Stimulated activated CD4-positive, alpha-beta T cell treated with anti-CD3 and anti-CD28 coated beads, Interleukin-4, amount 100 ng/mL, for 48 hours (primary cell): ENCODE measurements at regions not wholly inside any gene's neighbourhood (a gene's known extent, or its start where the extent isn't known, plus 50 kb on each side); places are given as distances from the start of the nearest gene placed in this dataset.

Source experiments
- DNase-seq, 2 donors: peaks; one replicate each; pipeline ENCODE4 v3.0.0-alpha.2; 2020; ENCODE audit warnings: low read depth in 2 of 2

- no peak for DNase-seq
Measured at GRCh38 chrX:10813761-10814160, 193.4 kb upstream of the MID1 start.

- no peak for DNase-seq
Measured at GRCh38 chrX:10818651-10819050, 198.3 kb upstream of the MID1 start.

- no peak for DNase-seq
Measured at GRCh38 chrX:10819973-10820372, 199.6 kb upstream of the MID1 start.

GRCh38 chrX:10821293-10821692, 200.9 kb upstream of the MID1 start:
- DNase-seq: no peak

- no peak for DNase-seq
Measured at GRCh38 chrX:10828036-10828435, 207.7 kb upstream of the MID1 start.

- no peak for DNase-seq
Measured at GRCh38 chrX:10828640-10829039, 208.3 kb upstream of the MID1 start.

- DNase-seq: no peak
Measured at GRCh38 chrX:10831716-10832502, 211.5 kb upstream of the MID1 start.

- no peak for DNase-seq
Measured at GRCh38 chrX:10833299-10834169, 213.1 kb upstream of the MID1 start.

- DNase-seq: no peak
Measured at GRCh38 chrX:10841579-10841978, 221.2 kb upstream of the MID1 start.

- DNase-seq: no peak
Measured at GRCh38 chrX:10842646-10843045, 222.3 kb upstream of the MID1 start.

GRCh38 chrX:10847333-10847732, 226.9 kb upstream of the MID1 start:
- no peak for DNase-seq

GRCh38 chrX:10851809-10852208, 231.4 kb upstream of the MID1 start:
- no peak for DNase-seq

GRCh38 chrX:10854594-10854993, 234.2 kb upstream of the MID1 start:
- no peak for DNase-seq

- no peak for DNase-seq
Measured at GRCh38 chrX:10855845-10856244, 235.5 kb upstream of the MID1 start.

GRCh38 chrX:10856797-10857196, 236.4 kb upstream of the MID1 start:
- DNase-seq: no peak

GRCh38 chrX:10859353-10859752, 239.0 kb upstream of the MID1 start:
- no peak for DNase-seq

GRCh38 chrX:10875995-10876394, 235.1 kb upstream of the HCCS start:
- DNase-seq: no peak

- DNase-seq: no peak
Measured at GRCh38 chrX:10882484-10882883, 228.6 kb upstream of the HCCS start.

GRCh38 chrX:10884246-10884645, 226.9 kb upstream of the HCCS start:
- no peak for DNase-seq

- no peak for DNase-seq
Measured at GRCh38 chrX:10892621-10893225, 218.4 kb upstream of the HCCS start.

GRCh38 chrX:10893366-10893765, 217.8 kb upstream of the HCCS start:
- DNase-seq: no peak

GRCh38 chrX:10893976-10894375, 217.2 kb upstream of the HCCS start:
- no peak for DNase-seq

- no peak for DNase-seq
Measured at GRCh38 chrX:10897768-10898167, 213.4 kb upstream of the HCCS start.
